Esophagus muscularis mucosa (tissue), 3 donors: ENCODE measurements at regions not wholly inside any gene's neighbourhood (a gene's known extent, or its start where the extent isn't known, plus 50 kb on each side); places are given as distances from the start of the nearest gene placed in this dataset.
"Not testable (repeated sequence)": the region's sequence is repeated elsewhere in the genome, so short reads cannot be mapped to it uniquely, and the experiment has no call there.

Source experiments
- CTCF ChIP-seq, 3 experiments: fragments of 200-600 bp in 2 of 3; fragments of 450-650 bp in 1 of 3; sonication (generic) in 2 of 3; IDR thresholded peaks; one replicate each; pipeline ENCODE4 v1.5.1; 2017 to 2019; ENCODE audit warnings: antibody characterized with exemption in 3 of 3, mild to moderate bottlenecking in 2 of 3, moderate library complexity in 1 of 3
- POLR2A ChIP-seq: fragments of 450-650 bp; IDR thresholded peaks from one replicate; pipeline ENCODE4 v1.6.1; 2017; ENCODE audit warnings: antibody characterized with exemption, moderate library complexity, mild to moderate bottlenecking, low read depth

GRCh38 chr9:42283179-42283543, 99.7 kb downstream of the SPATA31A6 start:
- not testable (repeated sequence) for TF ChIP-seq CTCF (IDR thresholded peaks at IDR 0.05); POLR2A
